Epithelial cell of esophagus (primary cell): ENCODE measurements at regions not wholly inside any gene's neighbourhood (a gene's known extent, or its start where the extent isn't known, plus 50 kb on each side); places are given as distances from the start of the nearest gene placed in this dataset.
"Not testable (repeated sequence)": the region's sequence is repeated elsewhere in the genome, so short reads cannot be mapped to it uniquely, and the experiment has no call there.

ENCODE experiments used
- DNase-seq: peaks from one replicate; pipeline ENCODE4 v3.0.0; 2010; ENCODE audit warnings: low read depth
- H3K4me3 ChIP-seq: 2 replicates; pipeline ENCODE4 v1.5.1; 2011; ENCODE audit warnings: mild to moderate bottlenecking, low read length, control low read depth
- CTCF ChIP-seq: IDR thresholded peaks from 2 replicates; pipeline ENCODE4 v1.5.1; 2011; ENCODE audit warnings: low read depth, mild to moderate bottlenecking, low read length, control low read depth, inconsistent platforms; ENCODE audit not compliant: insufficient read depth; ENCODE audit errors: missing control alignments

- DNase-seq = no peak
- no peak for TF ChIP-seq CTCF
- H3K4me3 ChIP-seq = no peak overlapping the region
Observed at GRCh38 chr10:109317746-109318366, 605.5 kb downstream of the XPNPEP1 start.

GRCh38 chr10:109314016-109314415, 609.3 kb downstream of the XPNPEP1 start:
- H3K4me3 ChIP-seq, DNase-seq: not testable (repeated sequence)

- not testable (repeated sequence) for H3K4me3 ChIP-seq, DNase-seq
Observed at GRCh38 chr10:109312555-109312954, 610.8 kb downstream of the XPNPEP1 start.

DNA sequence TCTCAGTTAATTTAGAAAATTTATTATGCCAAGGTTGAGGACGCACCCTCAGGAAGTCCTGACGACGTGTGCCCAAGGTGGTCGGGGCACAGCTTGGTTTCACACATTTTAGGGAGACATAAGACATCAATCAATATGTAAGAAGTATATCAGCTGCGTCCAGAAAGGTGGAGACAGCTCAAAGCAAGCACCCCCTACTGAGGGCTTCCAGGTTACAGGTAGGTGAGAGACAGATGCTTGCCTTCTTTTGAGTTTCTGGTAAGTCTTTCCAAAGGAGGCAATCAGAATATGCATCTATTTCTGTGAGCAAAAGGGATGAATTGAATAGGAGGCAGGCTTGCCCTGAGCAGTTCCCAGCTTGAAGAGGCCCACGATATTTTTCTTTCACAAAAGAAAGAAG, 614.3 kb downstream of the XPNPEP1 start:
- H3K4me3 ChIP-seq = no peak overlapping the region
- TF ChIP-seq CTCF = no peak
- no peak for DNase-seq

- not testable (repeated sequence) for DNase-seq
Observed at GRCh38 chr10:109307102-109307501, 616.2 kb downstream of the XPNPEP1 start.

GRCh38 chr10:109306698-109307097, 616.6 kb downstream of the XPNPEP1 start:
- H3K4me3 ChIP-seq = no peak overlapping the region
- TF ChIP-seq CTCF = no peak
- no peak for DNase-seq

More at GRCh38 chr10:109307102-109307501, 616.2 kb downstream of the XPNPEP1 start:
- H3K4me3 ChIP-seq = not testable (repeated sequence)

- H3K4me3 ChIP-seq = no peak overlapping the region
- no peak for DNase-seq
- TF ChIP-seq CTCF = no peak
Observed at GRCh38 chr10:109287858-109288257, 635.5 kb downstream of the XPNPEP1 start.

- no peak for DNase-seq
- no peak overlapping the region for H3K4me3 ChIP-seq
- no peak for TF ChIP-seq CTCF
Observed at GRCh38 chr10:109282510-109282909, 640.8 kb downstream of the XPNPEP1 start.

DNA sequence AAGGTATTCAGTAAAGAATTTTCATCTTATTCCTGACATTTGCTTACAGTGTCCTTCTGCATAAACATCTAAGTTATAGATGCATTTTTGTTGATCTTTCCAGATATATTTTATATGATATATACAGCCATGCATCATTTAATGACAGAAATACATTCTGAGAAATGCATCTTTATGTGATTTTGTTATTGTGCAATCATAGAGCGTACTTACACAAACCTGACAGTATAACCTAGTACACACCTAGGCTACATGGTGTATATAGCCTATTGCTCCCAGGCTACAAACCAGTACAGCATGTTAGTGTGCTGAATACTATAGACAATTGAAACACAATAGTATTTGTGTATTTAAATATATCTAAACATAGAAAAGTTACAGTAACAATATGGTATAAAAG, 642.0 kb downstream of the XPNPEP1 start:
- H3K4me3 ChIP-seq = no peak overlapping the region
- no peak for TF ChIP-seq CTCF
- no peak for DNase-seq
